Adrenal gland (tissue), 5 donors: ENCODE measurements at regions not wholly inside any gene's neighbourhood (a gene's known extent, or its start where the extent isn't known, plus 50 kb on each side); places are given as distances from the start of the nearest gene placed in this dataset.

Experiments
- POLR2A ChIP-seq, 2 donors: fragments of 450-650 bp; IDR thresholded peaks; one replicate each; pipeline ENCODE4 v1.6.1; 2017; ENCODE audit warnings: antibody characterized with exemption in 2 of 2, mild to moderate bottlenecking in 2 of 2, moderate library complexity in 1 of 2
- TF ChIP-seq, protein P1 (sequence below), 6 experiments: fragments of 450-650 bp in 4 of 6; fragments of 200-600 bp in 2 of 6; sonication (generic) in 1 of 6; IDR thresholded peaks; 1 replicate in 5 of 6; 2 replicates in 1 of 6; pipeline versions ENCODE4 v1.5.1 to v1.8.0; 2016 to 2021; ENCODE audit warnings: antibody characterized with exemption in 6 of 6, mild to moderate bottlenecking in 2 of 6, moderate library complexity in 1 of 6
- donor health status: DM: no; HTN: no; CAD: no.

DNA sequence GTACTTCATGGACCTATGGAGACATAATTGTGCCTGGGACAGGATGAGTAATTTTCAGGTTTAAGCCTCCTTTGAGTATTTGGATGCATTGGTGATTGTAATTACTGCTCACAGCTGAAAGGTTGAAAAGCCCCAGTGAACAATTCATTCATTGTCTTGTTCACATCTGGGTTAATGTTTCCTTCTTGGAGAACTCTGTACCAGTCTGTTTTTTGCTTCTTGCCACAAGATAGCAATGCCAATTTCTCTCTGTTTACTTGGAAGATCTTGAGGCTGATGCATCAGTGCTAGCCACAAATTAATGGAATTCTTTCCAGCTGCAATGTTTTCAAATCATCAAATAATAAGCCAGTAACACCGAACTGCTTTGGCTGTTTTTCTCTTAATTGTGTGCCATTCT, 207.8 kb downstream of the BMP2 start:
- TF ChIP-seq, protein P1, sequence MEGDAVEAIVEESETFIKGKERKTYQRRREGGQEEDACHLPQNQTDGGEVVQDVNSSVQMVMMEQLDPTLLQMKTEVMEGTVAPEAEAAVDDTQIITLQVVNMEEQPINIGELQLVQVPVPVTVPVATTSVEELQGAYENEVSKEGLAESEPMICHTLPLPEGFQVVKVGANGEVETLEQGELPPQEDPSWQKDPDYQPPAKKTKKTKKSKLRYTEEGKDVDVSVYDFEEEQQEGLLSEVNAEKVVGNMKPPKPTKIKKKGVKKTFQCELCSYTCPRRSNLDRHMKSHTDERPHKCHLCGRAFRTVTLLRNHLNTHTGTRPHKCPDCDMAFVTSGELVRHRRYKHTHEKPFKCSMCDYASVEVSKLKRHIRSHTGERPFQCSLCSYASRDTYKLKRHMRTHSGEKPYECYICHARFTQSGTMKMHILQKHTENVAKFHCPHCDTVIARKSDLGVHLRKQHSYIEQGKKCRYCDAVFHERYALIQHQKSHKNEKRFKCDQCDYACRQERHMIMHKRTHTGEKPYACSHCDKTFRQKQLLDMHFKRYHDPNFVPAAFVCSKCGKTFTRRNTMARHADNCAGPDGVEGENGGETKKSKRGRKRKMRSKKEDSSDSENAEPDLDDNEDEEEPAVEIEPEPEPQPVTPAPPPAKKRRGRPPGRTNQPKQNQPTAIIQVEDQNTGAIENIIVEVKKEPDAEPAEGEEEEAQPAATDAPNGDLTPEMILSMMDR (IDR thresholded peaks at IDR 0.05), result no peak
- TF ChIP-seq POLR2A (IDR thresholded peaks at IDR 0.05), result no peak
